Hepatocyte (in vitro differentiated cells): ENCODE measurements at regions not wholly inside any gene's neighbourhood (a gene's known extent, or its start where the extent isn't known, plus 50 kb on each side); places are given as distances from the start of the nearest gene placed in this dataset.

ENCODE experiments used
- DNase-seq: peaks from one replicate; pipeline ENCODE4 v3.0.0-alpha.2; 2016; ENCODE audit warnings: low spot score
- H2AFZ ChIP-seq: fragments of 200-600 bp; sonication (generic); 2 replicates; pipeline ENCODE4 v1.6.0; 2016; ENCODE audit warnings: antibody characterized with exemption, mild to moderate bottlenecking
- H3K27ac ChIP-seq: fragments of 200-600 bp; sonication (generic); 2 replicates; pipeline ENCODE4 v1.5.1; 2016; ENCODE audit warnings: mild to moderate bottlenecking
- H3K27me3 ChIP-seq: fragments of 200-600 bp; sonication (generic); 2 replicates; pipeline ENCODE4 v1.6.1; 2016
- H3K36me3 ChIP-seq: fragments of 200-600 bp; sonication (generic); replicated peaks from 2 replicates; pipeline ENCODE4 v1.5.1; 2016; ENCODE audit warnings: low read depth; ENCODE audit not compliant: insufficient read depth
- H3K4me1 ChIP-seq: fragments of 200-600 bp; sonication (generic); 2 replicates; pipeline ENCODE4 v1.5.1; 2016; ENCODE audit warnings: mild to moderate bottlenecking, moderate library complexity; ENCODE audit not compliant: insufficient read depth
- H3K4me2 ChIP-seq: fragments of 200-600 bp; sonication (generic); 2 replicates; pipeline ENCODE4 v1.6.0; 2016
- H3K4me3 ChIP-seq: fragments of 200-600 bp; sonication (generic); 2 replicates; pipeline ENCODE4 v1.5.1; 2016; ENCODE audit warnings: mild to moderate bottlenecking
- H3K79me2 ChIP-seq: fragments of 200-600 bp; sonication (generic); 2 replicates; pipeline ENCODE4 v1.6.0; 2017; ENCODE audit warnings: mild to moderate bottlenecking
- H3K9me2 ChIP-seq: fragments of 200-600 bp; sonication (generic); replicated peaks from 2 replicates; pipeline ENCODE4 v1.6.0; 2017; ENCODE audit warnings: mild to moderate bottlenecking; ENCODE audit not compliant: insufficient read depth
- H3K9me3 ChIP-seq: fragments of 200-600 bp; sonication (generic); 2 replicates; pipeline ENCODE4 v1.5.1; 2016; ENCODE audit warnings: low read depth, mild to moderate bottlenecking
- H4K20me1 ChIP-seq: fragments of 200-600 bp; sonication (generic); 2 replicates; pipeline ENCODE4 v1.6.0; 2016; ENCODE audit warnings: mild to moderate bottlenecking; ENCODE audit not compliant: insufficient read depth, poor library complexity, severe bottlenecking
- CTCF ChIP-seq: fragments of 200-600 bp; sonication (generic); IDR thresholded peaks from 2 replicates; pipeline ENCODE4 v1.5.1; 2016; ENCODE audit warnings: antibody characterized with exemption, mild to moderate bottlenecking; ENCODE audit not compliant: poor library complexity
- EZH2 ChIP-seq: fragments of 200-600 bp; sonication (generic); IDR thresholded peaks from 2 replicates; pipeline ENCODE4 v1.6.1; 2016; ENCODE audit warnings: antibody characterized with exemption, mild to moderate bottlenecking, borderline replicate concordance
- EZH2phosphoT487 ChIP-seq: fragments of 200-600 bp; sonication (generic); IDR thresholded peaks from one replicate; pipeline ENCODE4 v1.6.1; 2018; ENCODE audit warnings: antibody characterized with exemption, mild to moderate bottlenecking, low read depth, moderate library complexity; ENCODE audit not compliant: unreplicated experiment, severe bottlenecking
- WGBS: methylation state at CpG from one replicate; pipeline ENCODE4 v1.1.6; 2016; ENCODE audit warnings: low lambda C conversion rate; ENCODE audit errors: missing lambda C conversion rate; 5-methylcytosine and 5-hydroxymethylcytosine counted together

- TF ChIP-seq EZH2 (no peak), EZH2phosphoT487 (no peak)
- H3K4me3 ChIP-seq: no peak overlapping the region
- peaks cover 6% of the 10 kb centered on the region for H3K4me1 ChIP-seq
- no peak overlapping the region for H2AFZ ChIP-seq
- H3K9me3 ChIP-seq: no peaks in the 10 kb centered on the region
- H4K20me1 ChIP-seq: no peaks in the 10 kb centered on the region
- no peaks in the 10 kb centered on the region for H3K79me2 ChIP-seq
- H3K9me2 ChIP-seq: no peaks in the 10 kb centered on the region
- H3K36me3 ChIP-seq: no peaks in the 10 kb centered on the region
- 64% methylated on average over 2 of the region's 2 CpGs for WGBS
- H3K4me2 ChIP-seq: peak overlapping the region; percentile 47
- H3K27me3 ChIP-seq: no peaks in the 10 kb centered on the region
- H3K27ac ChIP-seq: peak overlapping the region; percentile 49
- no peak for DNase-seq
These were observed 163.1 kb downstream of the LRRC70 start for GRCh38 chr5:62741761-62742160.

- Histone ChIP-seq H3K9me3 (no peaks in the 10 kb centered on the region), H3K27ac (no peak overlapping the region), H3K4me2 (no peak overlapping the region), H2AFZ (no peak overlapping the region), H3K79me2 (no peaks in the 10 kb centered on the region), H3K9me2 (no peaks in the 10 kb centered on the region), H3K4me3 (no peak overlapping the region), H3K36me3 (no peaks in the 10 kb centered on the region), H4K20me1 (no peaks in the 10 kb centered on the region), H3K4me1 (no peaks in the 10 kb centered on the region), H3K27me3 (no peaks in the 10 kb centered on the region)
- TF ChIP-seq EZH2: no peak
- no peak for TF ChIP-seq EZH2phosphoT487
- TF ChIP-seq CTCF: no peak
- no peak for DNase-seq
These were observed 159.1 kb downstream of the LRRC70 start for GRCh38 chr5:62737766-62738165.

GRCh38 chr5:62732677-62733121 is 154.1 kb downstream of the LRRC70 start:
- DNase-seq: peak; percentile 16
- Histone ChIP-seq H3K36me3 (no peaks in the 10 kb centered on the region), H3K4me2 (no peak overlapping the region), H3K27me3 (no peaks in the 10 kb centered on the region), H3K9me3 (no peaks in the 10 kb centered on the region), H4K20me1 (no peaks in the 10 kb centered on the region), H2AFZ (no peak overlapping the region), H3K27ac (no peak overlapping the region), H3K79me2 (no peaks in the 10 kb centered on the region), H3K4me1 (no peaks in the 10 kb centered on the region), H3K4me3 (no peak overlapping the region), H3K9me2 (no peaks in the 10 kb centered on the region)
- TF ChIP-seq EZH2 (no peak), EZH2phosphoT487 (no peak), CTCF (no peak)
- 69% methylated on average over 1 of the region's 1 CpG for WGBS

- Histone ChIP-seq H3K27me3 (no peaks in the 10 kb centered on the region), H3K9me3 (no peaks in the 10 kb centered on the region), H3K4me2 (no peak overlapping the region), H2AFZ (no peak overlapping the region), H3K79me2 (no peaks in the 10 kb centered on the region), H3K27ac (no peak overlapping the region), H3K9me2 (no peaks in the 10 kb centered on the region), H3K4me1 (no peaks in the 10 kb centered on the region), H3K36me3 (no peaks in the 10 kb centered on the region), H4K20me1 (no peaks in the 10 kb centered on the region), H3K4me3 (no peak overlapping the region)
- no peak for DNase-seq
- WGBS: 70% methylated on average over 3 of the region's 3 CpGs
- no peak for TF ChIP-seq CTCF
- no peak for TF ChIP-seq EZH2
- TF ChIP-seq EZH2phosphoT487: no peak
These were observed 152.4 kb downstream of the LRRC70 start for GRCh38 chr5:62731022-62731421.
